ENCODE measurements at regions not wholly inside any gene's neighbourhood (a gene's known extent, or its start where the extent isn't known, plus 50 kb on each side); places are given as distances from the start of the nearest gene placed in this dataset.

- DNase-seq: no peak
- Histone ChIP-seq H3K9me2 (ENCODE audit: insufficient read depth) (no peaks in the 10 kb centered on the region), H3K9ac (no peak overlapping the region), H3F3A (ENCODE audit: insufficient read depth) (no peaks in the 10 kb centered on the region), H3K27me3 (replicated peaks; ENCODE audit: insufficient read depth) (no peaks in the 10 kb centered on the region), H3K9me3 (ENCODE audit: low read depth) (no peaks in the 10 kb centered on the region), H3K79me2 (ENCODE audit: insufficient read depth) (no peaks in the 10 kb centered on the region), H3K4me3 (no peak overlapping the region), H3K36me3 (ENCODE audit: low read depth) (no peaks in the 10 kb centered on the region), H3K4me1 (ENCODE audit: insufficient read depth) (no peaks in the 10 kb centered on the region), H2AFZ (no peak overlapping the region), H4K20me1 (ENCODE audit: insufficient read depth) (no peaks in the 10 kb centered on the region), H3K27ac (no peak overlapping the region), H3K4me2 (ENCODE audit: unreplicated experiment) (no peak overlapping the region)
- 79 to 95% methylated on average over 1 of the region's 1 CpG for WGBS, 2 experiments (ENCODE audit: low coverage in 1 of 2, low lambda C conversion rate in 2 of 2, missing lambda C conversion rate in 2 of 2)
- TF ChIP-seq EZH2phosphoT487 (IDR thresholded peaks at IDR 0.05; ENCODE audit: insufficient read depth, low read depth) (no peak), EZH2 (IDR thresholded peaks at IDR 0.05; ENCODE audit: insufficient read depth, poor library complexity, severe bottlenecking) (no peak)
- in situ Hi-C loops (cut with MboI): no loop called here
Observed at GRCh38 chr1:172809750-172810149, 150.8 kb downstream of the FASLG start.

- Histone ChIP-seq H3K4me3 (no peak overlapping the region), H3K79me2 (ENCODE audit: insufficient read depth) (no peaks in the 10 kb centered on the region), H3K4me2 (ENCODE audit: unreplicated experiment) (no peak overlapping the region), H3K36me3 (ENCODE audit: low read depth) (no peaks in the 10 kb centered on the region), H3K9me3 (ENCODE audit: low read depth) (no peaks in the 10 kb centered on the region), H3K27ac (no peak overlapping the region), H3K9me2 (ENCODE audit: insufficient read depth) (no peaks in the 10 kb centered on the region), H3K27me3 (replicated peaks; ENCODE audit: insufficient read depth) (no peaks in the 10 kb centered on the region), H3K4me1 (ENCODE audit: insufficient read depth) (no peaks in the 10 kb centered on the region), H3K9ac (no peak overlapping the region), H3F3A (ENCODE audit: insufficient read depth) (no peaks in the 10 kb centered on the region), H2AFZ (no peak overlapping the region), H4K20me1 (ENCODE audit: insufficient read depth) (no peaks in the 10 kb centered on the region)
- in situ Hi-C loops (cut with MboI): no loop called here
- TF ChIP-seq EZH2 (IDR thresholded peaks at IDR 0.05; ENCODE audit: insufficient read depth, poor library complexity, severe bottlenecking) (no peak), EZH2phosphoT487 (IDR thresholded peaks at IDR 0.05; ENCODE audit: insufficient read depth, low read depth) (no peak)
- no peak for DNase-seq
Observed at GRCh38 chr1:172810480-172811175, 151.7 kb downstream of the FASLG start.

- no peak overlapping the region for H3K4me3 ChIP-seq
- H3K9me3 ChIP-seq (ENCODE audit: low read depth): no peaks in the 10 kb centered on the region
- H3K4me1 ChIP-seq (ENCODE audit: insufficient read depth): no peaks in the 10 kb centered on the region
- no peaks in the 10 kb centered on the region for H3K36me3 ChIP-seq (ENCODE audit: low read depth)
- in situ Hi-C loops (cut with MboI): no loop called here
- no peak overlapping the region for H2AFZ ChIP-seq
- H4K20me1 ChIP-seq (ENCODE audit: insufficient read depth): no peaks in the 10 kb centered on the region
- H3K27ac ChIP-seq: no peak overlapping the region
- H3F3A ChIP-seq (ENCODE audit: insufficient read depth): no peaks in the 10 kb centered on the region
- H3K27me3 ChIP-seq (replicated peaks; ENCODE audit: insufficient read depth): no peaks in the 10 kb centered on the region
- DNase-seq: no peak
- no peaks in the 10 kb centered on the region for H3K79me2 ChIP-seq (ENCODE audit: insufficient read depth)
- no peaks in the 10 kb centered on the region for H3K9me2 ChIP-seq (ENCODE audit: insufficient read depth)
- H3K4me2 ChIP-seq (ENCODE audit: unreplicated experiment): no peak overlapping the region
- no peak overlapping the region for H3K9ac ChIP-seq
- TF ChIP-seq EZH2phosphoT487 (IDR thresholded peaks at IDR 0.05; ENCODE audit: insufficient read depth, low read depth) (no peak), EZH2 (IDR thresholded peaks at IDR 0.05; ENCODE audit: insufficient read depth, poor library complexity, severe bottlenecking) (no peak)
Observed at GRCh38 chr1:172811694-172812093, 152.8 kb downstream of the FASLG start.

GRCh38 chr1:172812118-172812517, 153.2 kb downstream of the FASLG start:
- Histone ChIP-seq H3K36me3 (ENCODE audit: low read depth) (no peaks in the 10 kb centered on the region), H3K9ac (no peak overlapping the region), H3K4me1 (ENCODE audit: insufficient read depth) (no peaks in the 10 kb centered on the region), H3K27ac (no peak overlapping the region), H3K4me3 (no peak overlapping the region), H4K20me1 (ENCODE audit: insufficient read depth) (no peaks in the 10 kb centered on the region), H3K4me2 (ENCODE audit: unreplicated experiment) (no peak overlapping the region), H2AFZ (no peak overlapping the region), H3F3A (ENCODE audit: insufficient read depth) (no peaks in the 10 kb centered on the region), H3K9me2 (ENCODE audit: insufficient read depth) (no peaks in the 10 kb centered on the region), H3K79me2 (ENCODE audit: insufficient read depth) (no peaks in the 10 kb centered on the region), H3K27me3 (replicated peaks; ENCODE audit: insufficient read depth) (no peaks in the 10 kb centered on the region), H3K9me3 (ENCODE audit: low read depth) (no peaks in the 10 kb centered on the region)
- in situ Hi-C loops (cut with MboI): no loop called here
- no peak for DNase-seq
- TF ChIP-seq EZH2phosphoT487 (IDR thresholded peaks at IDR 0.05; ENCODE audit: insufficient read depth, low read depth): no peak

- Histone ChIP-seq H3F3A (ENCODE audit: insufficient read depth) (no peaks in the 10 kb centered on the region), H3K4me2 (ENCODE audit: unreplicated experiment) (no peak overlapping the region), H3K36me3 (ENCODE audit: low read depth) (no peaks in the 10 kb centered on the region), H3K79me2 (ENCODE audit: insufficient read depth) (no peaks in the 10 kb centered on the region), H3K9ac (no peak overlapping the region), H2AFZ (no peak overlapping the region), H3K4me3 (no peak overlapping the region), H3K27me3 (replicated peaks; ENCODE audit: insufficient read depth) (no peaks in the 10 kb centered on the region), H3K4me1 (ENCODE audit: insufficient read depth) (no peaks in the 10 kb centered on the region), H3K27ac (no peak overlapping the region), H3K9me2 (ENCODE audit: insufficient read depth) (no peaks in the 10 kb centered on the region), H4K20me1 (ENCODE audit: insufficient read depth) (no peaks in the 10 kb centered on the region), H3K9me3 (ENCODE audit: low read depth) (no peaks in the 10 kb centered on the region)
- TF ChIP-seq EZH2 (IDR thresholded peaks at IDR 0.05; ENCODE audit: insufficient read depth, poor library complexity, severe bottlenecking) (no peak), EZH2phosphoT487 (IDR thresholded peaks at IDR 0.05; ENCODE audit: insufficient read depth, low read depth) (no peak)
- DNase-seq: no peak
- in situ Hi-C loops (cut with MboI): no loop called here
- WGBS, 2 experiments (ENCODE audit: low coverage in 1 of 2, low lambda C conversion rate in 2 of 2, missing lambda C conversion rate in 2 of 2): 33 to 41% methylated on average over 2 of the region's 2 CpGs
Observed at GRCh38 chr1:172813330-172813729, 154.4 kb downstream of the FASLG start.

All from GM23248 (cell line).